Osteoblast (primary cell): ENCODE measurements at regions not wholly inside any gene's neighbourhood (a gene's known extent, or its start where the extent isn't known, plus 50 kb on each side); places are given as distances from the start of the nearest gene placed in this dataset.

Experiments used
- DNase-seq: peaks from one replicate; pipeline ENCODE4 v3.0.0; 2011; ENCODE audit warnings: low spot score, mixed read lengths; ENCODE audit not compliant: insufficient read length; ENCODE audit errors: missing footprints
- H2AFZ ChIP-seq: 2 replicates; pipeline ENCODE4 v1.6.0; 2011; ENCODE audit warnings: mild to moderate bottlenecking, low read length
- H3K27ac ChIP-seq: 2 replicates; pipeline ENCODE4 v1.5.1; 2011; ENCODE audit warnings: mild to moderate bottlenecking, low read depth, low read length, moderate library complexity
- H3K27me3 ChIP-seq: 2 replicates; pipeline ENCODE4 v1.6.0; 2012; ENCODE audit warnings: mild to moderate bottlenecking, control low read depth, inconsistent platforms, low read length, moderate library complexity; ENCODE audit not compliant: insufficient read depth
- H3K36me3 ChIP-seq: 2 replicates; pipeline ENCODE4 v1.5.1; 2011; ENCODE audit warnings: mild to moderate bottlenecking, low read length, control low read depth, moderate library complexity; ENCODE audit not compliant: insufficient read depth
- H3K4me1 ChIP-seq: 2 replicates; pipeline ENCODE4 v1.5.1; 2011; ENCODE audit warnings: mild to moderate bottlenecking, low read length, control low read depth, moderate library complexity; ENCODE audit not compliant: insufficient read depth
- H3K4me2 ChIP-seq: 2 replicates; pipeline ENCODE4 v1.6.0; 2011; ENCODE audit warnings: mild to moderate bottlenecking, low read length; ENCODE audit not compliant: insufficient read depth
- H3K4me3 ChIP-seq: fragments of 200-600 bp; sonication (generic); 3 replicates; pipeline ENCODE4 v1.5.1; 2012; ENCODE audit warnings: mild to moderate bottlenecking, low read length, inconsistent platforms; ENCODE audit not compliant: insufficient read depth
- H3K79me2 ChIP-seq: 2 replicates; pipeline ENCODE4 v1.6.0; 2012; ENCODE audit warnings: mild to moderate bottlenecking, low read length, control low read depth, inconsistent platforms; ENCODE audit not compliant: insufficient read depth
- H3K9me3 ChIP-seq: 2 replicates; pipeline ENCODE4 v1.5.1; 2011; ENCODE audit warnings: low read depth, low read length, control low read depth
- H4K20me1 ChIP-seq: 2 replicates; pipeline ENCODE4 v1.6.0; 2012; ENCODE audit warnings: mild to moderate bottlenecking, low read length, control low read depth; ENCODE audit not compliant: insufficient read depth
- TF ChIP-seq, protein P1 (sequence below): IDR thresholded peaks from 2 replicates; pipeline ENCODE4 v1.5.1; 2011; ENCODE audit warnings: mild to moderate bottlenecking, low read depth, low read length, moderate library complexity; ENCODE audit errors: extremely low read depth

DNA sequence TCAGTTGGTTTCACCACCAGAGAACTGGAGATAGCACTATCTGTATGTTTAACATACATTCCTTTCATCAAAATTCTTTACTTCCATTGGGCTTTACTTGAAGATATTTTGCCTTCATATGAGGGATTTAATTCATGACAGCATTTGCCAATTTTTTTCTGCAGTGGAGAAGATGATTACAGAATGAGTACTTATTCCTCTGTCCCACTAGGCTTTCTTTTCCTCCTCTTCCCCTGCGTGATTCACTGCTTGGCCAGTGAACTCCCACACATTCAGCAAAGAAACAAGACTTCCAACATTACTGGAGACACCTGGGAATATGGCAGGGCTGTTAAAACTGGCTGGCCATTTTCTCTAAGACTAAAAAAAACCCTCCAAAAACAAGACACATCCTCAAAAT is 425.8 kb upstream of the KCNH7 start:
- Histone ChIP-seq H3K27ac (no peak overlapping the region), H3K4me3 (no peak overlapping the region), H3K27me3 (no peaks in the 10 kb centered on the region), H3K4me1 (peaks cover 19% of the 10 kb centered on the region), H3K4me2 (peak overlapping the region; percentile 40), H3K9me3 (no peaks in the 10 kb centered on the region), H3K79me2 (no peaks in the 10 kb centered on the region), H2AFZ (no peak overlapping the region), H4K20me1 (no peaks in the 10 kb centered on the region), H3K36me3 (no peaks in the 10 kb centered on the region)
- TF ChIP-seq, protein P1, sequence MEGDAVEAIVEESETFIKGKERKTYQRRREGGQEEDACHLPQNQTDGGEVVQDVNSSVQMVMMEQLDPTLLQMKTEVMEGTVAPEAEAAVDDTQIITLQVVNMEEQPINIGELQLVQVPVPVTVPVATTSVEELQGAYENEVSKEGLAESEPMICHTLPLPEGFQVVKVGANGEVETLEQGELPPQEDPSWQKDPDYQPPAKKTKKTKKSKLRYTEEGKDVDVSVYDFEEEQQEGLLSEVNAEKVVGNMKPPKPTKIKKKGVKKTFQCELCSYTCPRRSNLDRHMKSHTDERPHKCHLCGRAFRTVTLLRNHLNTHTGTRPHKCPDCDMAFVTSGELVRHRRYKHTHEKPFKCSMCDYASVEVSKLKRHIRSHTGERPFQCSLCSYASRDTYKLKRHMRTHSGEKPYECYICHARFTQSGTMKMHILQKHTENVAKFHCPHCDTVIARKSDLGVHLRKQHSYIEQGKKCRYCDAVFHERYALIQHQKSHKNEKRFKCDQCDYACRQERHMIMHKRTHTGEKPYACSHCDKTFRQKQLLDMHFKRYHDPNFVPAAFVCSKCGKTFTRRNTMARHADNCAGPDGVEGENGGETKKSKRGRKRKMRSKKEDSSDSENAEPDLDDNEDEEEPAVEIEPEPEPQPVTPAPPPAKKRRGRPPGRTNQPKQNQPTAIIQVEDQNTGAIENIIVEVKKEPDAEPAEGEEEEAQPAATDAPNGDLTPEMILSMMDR = no peak
- DNase-seq = no peak

DNA sequence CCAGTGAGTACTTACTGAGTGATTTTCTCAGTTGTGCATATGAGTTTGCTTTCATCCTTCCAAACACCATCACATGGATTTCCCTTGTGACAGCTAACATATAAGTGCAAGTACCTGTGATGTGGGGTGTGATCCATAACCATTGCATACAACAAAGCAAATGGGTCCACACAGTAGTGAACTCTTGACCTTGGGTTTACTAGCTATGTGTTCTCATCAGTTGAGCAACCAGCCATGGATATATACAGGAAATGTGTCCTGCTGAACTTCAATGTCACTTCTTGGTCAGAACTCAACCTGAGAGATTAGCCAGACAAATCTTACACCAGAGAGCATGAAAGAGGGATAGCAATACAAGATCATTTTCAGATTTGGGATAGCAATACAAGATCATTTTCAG is 420.9 kb upstream of the KCNH7 start:
- Histone ChIP-seq H3K9me3 (no peaks in the 10 kb centered on the region), H3K36me3 (no peaks in the 10 kb centered on the region), H3K27me3 (no peaks in the 10 kb centered on the region), H3K4me1 (peaks cover 8% of the 10 kb centered on the region), H3K79me2 (no peaks in the 10 kb centered on the region), H3K4me3 (no peak overlapping the region), H3K4me2 (no peak overlapping the region), H2AFZ (peak overlapping the region; percentile 2), H4K20me1 (no peaks in the 10 kb centered on the region), H3K27ac (no peak overlapping the region)
- TF ChIP-seq, protein P1 = no peak
- no peak for DNase-seq

DNA sequence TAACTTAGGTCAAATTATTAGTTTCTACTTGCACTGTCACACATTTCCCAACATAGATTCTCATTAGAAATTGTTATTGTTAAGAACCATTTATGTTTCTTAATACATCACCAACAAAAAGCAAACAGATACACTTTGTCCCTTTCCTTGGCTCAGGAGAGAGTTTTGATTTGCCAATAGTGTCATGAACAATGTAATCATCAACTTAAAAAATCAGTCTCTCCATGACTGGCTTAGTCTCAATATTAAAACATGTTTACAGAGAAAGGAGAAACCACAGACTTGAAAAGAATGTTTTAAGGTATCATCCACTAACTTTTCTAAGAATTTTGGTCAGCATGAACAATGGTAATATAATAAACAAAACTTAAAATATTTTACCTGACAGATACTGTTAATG is 416.5 kb upstream of the KCNH7 start:
- Histone ChIP-seq H3K27me3 (no peaks in the 10 kb centered on the region), H3K79me2 (no peaks in the 10 kb centered on the region), H3K9me3 (no peaks in the 10 kb centered on the region), H3K4me1 (no peaks in the 10 kb centered on the region), H3K4me3 (no peak overlapping the region), H3K4me2 (no peak overlapping the region), H3K36me3 (no peaks in the 10 kb centered on the region), H3K27ac (no peak overlapping the region), H2AFZ (no peak overlapping the region), H4K20me1 (no peaks in the 10 kb centered on the region)
- no peak for DNase-seq
- TF ChIP-seq, protein P1 = no peak

DNA sequence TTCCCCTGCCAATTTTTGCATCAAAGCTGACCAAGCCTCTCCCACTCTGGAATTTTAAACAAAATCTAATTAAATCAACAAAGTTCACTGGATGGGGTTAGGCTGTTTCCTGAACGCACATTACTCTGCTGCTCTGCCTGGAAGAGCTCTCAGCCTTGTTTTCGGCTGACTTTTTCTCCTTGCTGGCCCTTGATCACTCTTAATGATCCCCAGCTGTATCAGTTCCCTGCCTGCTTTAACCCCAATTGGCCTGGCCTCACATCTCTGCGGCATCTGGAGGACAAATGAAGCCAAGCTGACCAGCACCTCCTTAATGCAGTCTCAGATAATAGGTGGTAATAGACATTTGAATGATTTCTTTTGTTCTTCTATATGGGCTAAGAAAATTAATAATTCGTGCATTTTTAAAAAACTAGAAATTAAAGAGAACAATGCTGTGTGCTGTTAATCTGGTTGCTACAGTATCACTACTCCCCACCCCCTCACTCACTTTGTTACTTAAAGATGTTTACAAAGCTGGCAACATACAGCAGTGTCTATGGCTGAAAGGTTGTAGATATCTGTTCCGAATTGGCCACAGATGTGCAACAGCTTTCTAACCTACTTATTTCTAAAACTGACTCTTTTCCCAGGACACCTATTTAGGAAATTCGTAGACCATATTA is 415.2 kb upstream of the KCNH7 start:
- Histone ChIP-seq H3K79me2 (no peaks in the 10 kb centered on the region), H3K4me2 (no peak overlapping the region), H3K4me1 (no peaks in the 10 kb centered on the region), H3K4me3 (no peak overlapping the region), H2AFZ (peak overlapping the region; percentile 49), H3K27ac (no peak overlapping the region), H3K27me3 (no peaks in the 10 kb centered on the region), H4K20me1 (no peaks in the 10 kb centered on the region), H3K9me3 (no peaks in the 10 kb centered on the region), H3K36me3 (no peaks in the 10 kb centered on the region)
- DNase-seq = no peak
- TF ChIP-seq, protein P1 = no peak
